HL-60 (cell line): ENCODE measurements at regions not wholly inside any gene's neighbourhood (a gene's known extent, or its start where the extent isn't known, plus 50 kb on each side); places are given as distances from the start of the nearest gene placed in this dataset.

ENCODE experiments used
- DNase-seq, 2 experiments: peaks; one replicate each; pipeline ENCODE4 v3.0.0-alpha.2; 2010 to 2020; ENCODE audit warnings: low read depth in 1 of 2, low spot score in 1 of 2
- H3K27ac ChIP-seq: fragments of 250-450 bp; sonication (Bioruptor Pico); replicated peaks from 2 replicates; pipeline ENCODE4 v1.5.1; 2020; ENCODE audit warnings: mild to moderate bottlenecking, moderate library complexity
- H3K27me3 ChIP-seq: fragments of 250-450 bp; sonication (Bioruptor Pico); 2 replicates; pipeline ENCODE4 v1.5.1; 2021; ENCODE audit warnings: mild to moderate bottlenecking, moderate library complexity; ENCODE audit not compliant: insufficient read depth, poor library complexity, severe bottlenecking
- H3K4me3 ChIP-seq: replicated peaks from 2 replicates; pipeline ENCODE4 v1.5.1; 2011; ENCODE audit warnings: mild to moderate bottlenecking, control low read depth, low read length; ENCODE audit not compliant: insufficient read depth
- GABPA ChIP-seq: IDR thresholded peaks from 2 replicates; pipeline ENCODE4 v1.6.1; 2012; ENCODE audit warnings: low read depth
- POLR2AphosphoS5 ChIP-seq: IDR thresholded peaks from 2 replicates; pipeline ENCODE4 v1.6.1; 2012; ENCODE audit warnings: low read depth
- REST ChIP-seq: IDR thresholded peaks from 2 replicates; pipeline ENCODE4 v1.6.1; 2012; ENCODE audit warnings: low read depth; ENCODE audit not compliant: insufficient replicate concordance
- SPI1 ChIP-seq: IDR thresholded peaks from 2 replicates; pipeline ENCODE4 v1.6.1; 2012; ENCODE audit warnings: low read depth, mild to moderate bottlenecking, borderline replicate concordance
- TF ChIP-seq, protein P1 (sequence below): IDR thresholded peaks from one replicate; pipeline ENCODE4 v1.5.1; 2011; ENCODE audit warnings: low read length, control low read depth, inconsistent platforms; ENCODE audit not compliant: insufficient read depth

DNA sequence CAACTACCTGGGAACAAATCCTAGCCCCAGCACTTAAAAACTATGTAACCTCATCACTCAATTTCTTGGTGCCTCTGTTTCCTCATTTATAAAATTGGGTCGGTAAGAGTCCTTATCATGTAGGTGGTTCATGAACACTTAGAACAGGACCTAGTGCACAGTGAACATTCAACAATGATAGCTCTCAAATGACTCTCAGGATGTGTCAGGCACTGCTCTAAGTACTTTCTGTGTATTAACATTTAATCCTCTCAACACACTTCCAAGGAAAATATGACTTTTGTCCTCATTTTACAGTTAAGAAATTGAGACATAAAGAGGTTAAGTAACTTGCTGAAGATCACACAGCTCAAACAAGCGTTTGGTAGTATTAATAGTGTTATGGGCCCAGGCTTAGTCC is 202.1 kb upstream of the KLF4 start:
- no peak overlapping the region for H3K4me3 ChIP-seq
- no peak for DNase-seq
- no peaks in the 10 kb centered on the region for H3K27me3 ChIP-seq
- TF ChIP-seq POLR2AphosphoS5 (no peak), GABPA (no peak), SPI1 (no peak), REST (no peak)
- TF ChIP-seq, protein P1, sequence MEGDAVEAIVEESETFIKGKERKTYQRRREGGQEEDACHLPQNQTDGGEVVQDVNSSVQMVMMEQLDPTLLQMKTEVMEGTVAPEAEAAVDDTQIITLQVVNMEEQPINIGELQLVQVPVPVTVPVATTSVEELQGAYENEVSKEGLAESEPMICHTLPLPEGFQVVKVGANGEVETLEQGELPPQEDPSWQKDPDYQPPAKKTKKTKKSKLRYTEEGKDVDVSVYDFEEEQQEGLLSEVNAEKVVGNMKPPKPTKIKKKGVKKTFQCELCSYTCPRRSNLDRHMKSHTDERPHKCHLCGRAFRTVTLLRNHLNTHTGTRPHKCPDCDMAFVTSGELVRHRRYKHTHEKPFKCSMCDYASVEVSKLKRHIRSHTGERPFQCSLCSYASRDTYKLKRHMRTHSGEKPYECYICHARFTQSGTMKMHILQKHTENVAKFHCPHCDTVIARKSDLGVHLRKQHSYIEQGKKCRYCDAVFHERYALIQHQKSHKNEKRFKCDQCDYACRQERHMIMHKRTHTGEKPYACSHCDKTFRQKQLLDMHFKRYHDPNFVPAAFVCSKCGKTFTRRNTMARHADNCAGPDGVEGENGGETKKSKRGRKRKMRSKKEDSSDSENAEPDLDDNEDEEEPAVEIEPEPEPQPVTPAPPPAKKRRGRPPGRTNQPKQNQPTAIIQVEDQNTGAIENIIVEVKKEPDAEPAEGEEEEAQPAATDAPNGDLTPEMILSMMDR: no peak
- H3K27ac ChIP-seq: no peak overlapping the region

DNA sequence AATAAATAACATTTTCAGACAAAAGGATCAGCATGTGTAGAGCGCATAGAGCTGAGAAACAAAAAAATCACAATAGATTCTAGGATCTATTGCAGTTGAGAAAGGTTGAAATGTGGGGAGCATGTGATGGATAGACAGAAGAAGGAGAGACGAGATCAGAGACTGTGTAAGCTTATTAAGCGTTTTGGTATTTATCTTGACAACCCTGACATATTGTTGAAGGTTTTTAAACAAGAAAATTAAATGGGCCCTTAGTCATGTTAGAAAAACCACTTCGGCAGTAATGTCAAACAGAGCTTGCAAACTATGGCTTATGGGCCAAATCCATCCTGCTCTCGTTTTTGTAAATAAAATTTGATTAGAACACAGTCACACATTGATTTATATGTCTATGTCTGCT is 200.5 kb upstream of the KLF4 start:
- DNase-seq: no peak
- Histone ChIP-seq H3K27ac (no peak overlapping the region), H3K4me3 (no peak overlapping the region), H3K27me3 (no peaks in the 10 kb centered on the region)
- TF ChIP-seq REST: no peak
- no peak for TF ChIP-seq GABPA
- TF ChIP-seq, protein P1: no peak
- TF ChIP-seq SPI1: no peak
- no peak for TF ChIP-seq POLR2AphosphoS5

DNA sequence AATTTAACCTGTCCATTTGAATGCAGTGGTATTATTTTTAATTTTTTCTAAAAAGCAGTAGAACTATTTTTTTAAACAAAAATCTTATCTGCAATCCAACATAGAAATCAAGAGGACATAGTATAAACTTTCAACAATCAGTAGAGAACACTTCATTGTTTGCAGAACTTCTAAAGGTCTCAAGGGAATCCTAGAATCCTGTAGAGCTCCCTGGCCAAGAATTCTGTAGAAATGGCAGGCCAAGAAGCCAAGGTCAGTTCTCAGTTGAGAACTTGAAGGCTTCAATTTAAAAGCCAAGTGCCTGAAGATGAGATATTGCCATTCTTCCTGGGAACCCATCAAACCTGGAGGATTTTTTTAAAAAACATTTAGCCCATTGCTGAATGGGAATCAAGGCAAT is 199.2 kb upstream of the KLF4 start:
- Histone ChIP-seq H3K27me3 (no peaks in the 10 kb centered on the region), H3K27ac (no peak overlapping the region), H3K4me3 (no peak overlapping the region)
- TF ChIP-seq GABPA: no peak
- TF ChIP-seq SPI1: no peak
- no peak for TF ChIP-seq REST
- TF ChIP-seq POLR2AphosphoS5: no peak
- TF ChIP-seq, protein P1: no peak
- no peak for DNase-seq
